HG03565 (cell line): ENCODE measurements at regions not wholly inside any gene's neighbourhood (a gene's known extent, or its start where the extent isn't known, plus 50 kb on each side); places are given as distances from the start of the nearest gene placed in this dataset.
"Not testable (repeated sequence)": the region's sequence is repeated elsewhere in the genome, so short reads cannot be mapped to it uniquely, and the experiment has no call there.

Source experiments
- ATAC-seq: cut with Tn5 transposase; IDR thresholded peaks from one replicate; pipeline ENCODE4 v1.9.1; 2021; ENCODE audit warnings: mild to moderate bottlenecking, moderate library complexity; ENCODE audit not compliant: unreplicated experiment

DNA sequence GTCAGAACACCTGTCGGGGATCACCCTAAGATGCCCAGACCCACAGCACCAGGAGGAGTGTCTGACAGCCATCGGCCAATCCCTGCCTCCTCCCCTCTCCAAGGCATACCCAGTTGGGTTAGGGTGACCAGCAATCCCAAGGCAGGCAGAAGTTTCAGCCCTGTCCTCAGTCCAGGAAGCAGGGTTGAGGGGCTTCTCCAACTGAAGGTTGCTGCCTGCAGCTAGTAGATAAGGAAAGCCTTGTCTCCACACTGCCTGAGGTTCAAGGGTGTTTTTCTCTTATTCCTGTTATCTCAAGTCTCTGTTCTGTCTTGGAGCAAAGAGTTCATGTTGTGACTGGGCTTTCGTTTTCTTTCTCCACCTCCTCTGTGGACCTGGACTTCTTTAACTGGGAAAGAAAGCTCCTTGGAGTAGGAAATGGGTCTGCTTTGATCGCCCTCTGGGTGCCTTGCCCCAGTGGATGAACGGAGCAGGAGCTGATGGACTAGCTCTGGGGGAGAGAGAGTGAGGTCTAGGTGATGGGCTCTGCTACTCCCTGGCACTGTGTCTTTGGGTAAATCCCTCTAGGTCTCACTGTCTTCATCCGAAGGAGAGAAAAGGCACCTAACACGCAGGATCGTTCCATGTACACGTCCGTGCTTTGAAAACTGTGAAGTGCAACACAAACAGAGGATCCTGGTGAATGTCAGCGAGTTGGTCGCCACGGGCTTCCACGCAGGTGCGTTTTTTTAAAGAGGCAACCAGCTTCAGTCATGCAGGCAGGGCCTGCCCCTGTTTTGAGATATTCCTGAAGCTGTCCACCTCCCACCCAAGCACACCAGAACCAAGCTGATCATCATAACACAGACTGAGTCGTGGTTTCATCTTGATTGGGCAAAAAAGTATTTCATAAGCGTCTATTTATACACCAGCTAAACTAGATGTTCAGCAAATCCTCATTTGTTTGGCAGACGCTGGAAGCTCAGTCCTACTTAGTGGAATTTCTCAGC is 52.5 kb upstream of the FOXN3 start:
- ATAC-seq, result no peak

DNA sequence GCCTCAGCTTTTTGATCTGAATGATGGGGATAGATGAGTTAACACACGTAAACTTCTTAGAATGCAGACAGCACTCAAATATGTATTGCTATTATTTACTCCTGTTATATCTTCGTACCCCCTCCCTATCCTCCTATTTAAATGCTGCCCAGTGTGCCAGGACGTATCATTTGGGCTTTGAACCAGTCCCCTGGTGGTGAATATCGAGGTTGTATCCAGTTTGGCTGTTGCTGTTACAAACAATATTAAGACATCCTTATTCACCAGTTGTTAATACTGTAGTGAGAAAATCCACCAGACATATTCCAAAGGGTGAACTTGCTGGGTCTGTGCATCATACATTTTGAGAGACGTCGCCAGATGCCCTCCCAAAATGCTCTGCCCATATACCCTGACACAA is 51.5 kb upstream of the FOXN3 start:
- no peak for ATAC-seq

- ATAC-seq, result not testable (repeated sequence)
Observed at GRCh38 chr14:89468030-89468429, 51.0 kb upstream of the FOXN3 start.

- no peak for ATAC-seq
Observed at GRCh38 chr14:89466944-89467343, 49.9 kb upstream of the FOXN3 start.
